ENCODE measurements at regions not wholly inside any gene's neighbourhood (a gene's known extent, or its start where the extent isn't known, plus 50 kb on each side); places are given as distances from the start of the nearest gene placed in this dataset.

GRCh38 chr1:47618222-47618720, 180.4 kb downstream of the FOXD2 start:
- H3K9me2 ChIP-seq (ENCODE audit: low read depth, low read length), result no peaks in the 10 kb centered on the region
- no peaks in the 10 kb centered on the region for H4K20me1 ChIP-seq (ENCODE audit: insufficient read depth, low read length)
- no peak overlapping the region for H3K9ac ChIP-seq (ENCODE audit: low read length)
- H3K36me3 ChIP-seq (ENCODE audit: insufficient read depth, low read length), result no peaks in the 10 kb centered on the region
- H2AFZ ChIP-seq (ENCODE audit: low read length), result no peak overlapping the region
- H3K27me3 ChIP-seq (ENCODE audit: insufficient read depth, low read length), result 0 out of 2 replicates have a peak, but pooled peaks cover 4% of the 10 kb centered on the region
- H3K4me1 ChIP-seq (ENCODE audit: insufficient read depth, low read length, severe bottlenecking), result no peaks in the 10 kb centered on the region
- H3K27ac ChIP-seq (ENCODE audit: low read depth, low read length, poor library complexity, severe bottlenecking), result no peak overlapping the region
- H3K9me3 ChIP-seq (ENCODE audit: low read length), result no peaks in the 10 kb centered on the region
- no peaks in the 10 kb centered on the region for H3K79me2 ChIP-seq (ENCODE audit: insufficient read depth, low read length)
- no peak overlapping the region for H3K4me3 ChIP-seq (ENCODE audit: low read depth, low read length, poor library complexity, severe bottlenecking)
- H3F3A ChIP-seq (ENCODE audit: insufficient read depth, low read length), result no peaks in the 10 kb centered on the region
- H3K4me2 ChIP-seq (ENCODE audit: low read length), result no peak overlapping the region
- TF ChIP-seq EZH2 (IDR thresholded peaks at IDR 0.05; ENCODE audit: borderline replicate concordance, low read length), result no peak
- TF ChIP-seq CTCF (IDR thresholded peaks at IDR 0.05; ENCODE audit: low read length), result no peak

DNA sequence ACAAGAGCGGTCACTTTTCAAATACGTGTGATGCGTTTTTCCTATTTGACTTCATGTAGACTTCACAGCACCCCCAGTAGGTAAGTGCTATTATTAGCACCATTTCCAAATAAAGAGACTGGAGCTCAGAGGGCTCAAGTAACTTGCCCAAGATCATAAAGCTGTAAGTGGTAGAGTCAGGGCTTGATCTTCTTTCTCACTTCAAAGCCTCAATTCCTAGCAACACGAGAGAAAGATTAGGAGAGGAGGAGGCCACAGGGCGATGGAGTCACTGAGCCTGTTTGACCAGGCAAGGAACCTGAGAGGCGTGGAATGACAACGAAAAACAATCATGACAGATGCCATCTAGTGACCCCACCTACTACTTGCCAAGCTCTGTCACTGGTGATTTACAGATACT, 181.0 kb downstream of the FOXD2 start:
- no peak overlapping the region for H3K27ac ChIP-seq (ENCODE audit: low read depth, low read length, poor library complexity, severe bottlenecking)
- no peak overlapping the region for H2AFZ ChIP-seq (ENCODE audit: low read length)
- H3F3A ChIP-seq (ENCODE audit: insufficient read depth, low read length), result no peaks in the 10 kb centered on the region
- no peak overlapping the region for H3K4me3 ChIP-seq (ENCODE audit: low read depth, low read length, poor library complexity, severe bottlenecking)
- H3K36me3 ChIP-seq (ENCODE audit: insufficient read depth, low read length), result no peaks in the 10 kb centered on the region
- no peak overlapping the region for H3K4me2 ChIP-seq (ENCODE audit: low read length)
- H3K9me2 ChIP-seq (ENCODE audit: low read depth, low read length), result no peaks in the 10 kb centered on the region
- no peaks in the 10 kb centered on the region for H3K4me1 ChIP-seq (ENCODE audit: insufficient read depth, low read length, severe bottlenecking)
- no peaks in the 10 kb centered on the region for H4K20me1 ChIP-seq (ENCODE audit: insufficient read depth, low read length)
- TF ChIP-seq CTCF (IDR thresholded peaks at IDR 0.05; ENCODE audit: low read length) (no peak), EZH2 (IDR thresholded peaks at IDR 0.05; ENCODE audit: borderline replicate concordance, low read length) (no peak)
- H3K9ac ChIP-seq (ENCODE audit: low read length), result no peak overlapping the region
- no peaks in the 10 kb centered on the region for H3K79me2 ChIP-seq (ENCODE audit: insufficient read depth, low read length)
- H3K9me3 ChIP-seq (ENCODE audit: low read length), result no peaks in the 10 kb centered on the region
- H3K27me3 ChIP-seq (ENCODE audit: insufficient read depth, low read length), result 0 out of 2 replicates have a peak, but pooled peaks cover 4% of the 10 kb centered on the region

DNA sequence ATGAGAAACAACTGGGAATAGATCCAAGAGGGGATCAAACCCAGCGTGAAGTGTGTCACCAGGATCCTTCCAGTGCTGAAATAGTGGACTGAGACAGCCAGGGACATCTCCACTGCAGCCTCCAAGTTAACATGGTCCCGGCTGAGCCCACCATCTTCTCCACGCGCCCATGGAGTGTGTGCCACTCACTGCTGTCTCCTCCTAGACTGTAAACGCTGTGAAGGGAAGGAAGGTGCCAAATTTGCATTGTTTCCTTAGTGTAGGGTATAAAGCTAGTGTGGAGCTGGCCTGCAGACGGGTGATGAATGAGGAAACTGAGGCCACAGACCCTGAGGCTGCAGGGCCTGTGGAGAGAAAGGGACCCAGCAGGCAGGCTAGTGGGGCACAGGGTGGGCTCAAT, 183.6 kb downstream of the FOXD2 start:
- H3K79me2 ChIP-seq (ENCODE audit: insufficient read depth, low read length), result no peaks in the 10 kb centered on the region
- H3K4me3 ChIP-seq (ENCODE audit: low read depth, low read length, poor library complexity, severe bottlenecking), result no peak overlapping the region
- H3K9ac ChIP-seq (ENCODE audit: low read length), result no peak overlapping the region
- no peaks in the 10 kb centered on the region for H3K9me2 ChIP-seq (ENCODE audit: low read depth, low read length)
- H3K4me1 ChIP-seq (ENCODE audit: insufficient read depth, low read length, severe bottlenecking), result no peaks in the 10 kb centered on the region
- no peaks in the 10 kb centered on the region for H3K9me3 ChIP-seq (ENCODE audit: low read length)
- no peaks in the 10 kb centered on the region for H3K36me3 ChIP-seq (ENCODE audit: insufficient read depth, low read length)
- no peaks in the 10 kb centered on the region for H3F3A ChIP-seq (ENCODE audit: insufficient read depth, low read length)
- H3K27ac ChIP-seq (ENCODE audit: low read depth, low read length, poor library complexity, severe bottlenecking), result no peak overlapping the region
- 0 out of 2 replicates have a peak, but pooled peaks cover 4% of the 10 kb centered on the region for H3K27me3 ChIP-seq (ENCODE audit: insufficient read depth, low read length)
- no peak overlapping the region for H3K4me2 ChIP-seq (ENCODE audit: low read length)
- no peaks in the 10 kb centered on the region for H4K20me1 ChIP-seq (ENCODE audit: insufficient read depth, low read length)
- no peak overlapping the region for H2AFZ ChIP-seq (ENCODE audit: low read length)
- no peak for TF ChIP-seq EZH2 (IDR thresholded peaks at IDR 0.05; ENCODE audit: borderline replicate concordance, low read length)
- no peak for TF ChIP-seq CTCF (IDR thresholded peaks at IDR 0.05; ENCODE audit: low read length)

All from OCI-LY1 (cell line).